ENCODE measurements at regions not wholly inside any gene's neighbourhood (a gene's known extent, or its start where the extent isn't known, plus 50 kb on each side); places are given as distances from the start of the nearest gene placed in this dataset.

GRCh38 chr6:84816741-84817140, 52.3 kb upstream of the TBX18 start:
- Histone ChIP-seq H3K27ac (ENCODE audit: low read depth, low read length) (no peak overlapping the region), H3K36me3 (ENCODE audit: control insufficient read depth, low read length) (no peaks in the 10 kb centered on the region), H3K9me3 (ENCODE audit: control insufficient read depth, insufficient read depth, low read length) (no peaks in the 10 kb centered on the region), H3K4me2 (ENCODE audit: low read length) (no peak overlapping the region), H3F3A (ENCODE audit: control insufficient read depth, insufficient read depth) (no peaks in the 10 kb centered on the region), H3K4me1 (ENCODE audit: control insufficient read depth, low read length) (no peaks in the 10 kb centered on the region), H4K20me1 (ENCODE audit: control insufficient read depth, insufficient read depth, low read depth, low read length) (no peaks in the 10 kb centered on the region), H3K79me2 (ENCODE audit: control insufficient read depth, low read length) (no peaks in the 10 kb centered on the region), H3K4me3 (ENCODE audit: low read length) (no peak overlapping the region), H3K27me3 (ENCODE audit: control insufficient read depth, low read length) (no peaks in the 10 kb centered on the region), H3K9me2 (replicated peaks; ENCODE audit: control insufficient read depth, low read length) (no peaks in the 10 kb centered on the region)
- no peak for TF ChIP-seq EZH2phosphoT487 (IDR thresholded peaks at IDR 0.05; ENCODE audit: borderline replicate concordance, low read length)
- no peak for TF ChIP-seq CTCF (IDR thresholded peaks at IDR 0.05; ENCODE audit: low read depth, low read length, poor library complexity, severe bottlenecking)

GRCh38 chr6:84815896-84816735, 51.7 kb upstream of the TBX18 start:
- H3K9me3 ChIP-seq (ENCODE audit: control insufficient read depth, insufficient read depth, low read length), result no peaks in the 10 kb centered on the region
- H3K4me2 ChIP-seq (ENCODE audit: low read length), result no peak overlapping the region
- no peak overlapping the region for H3K27ac ChIP-seq (ENCODE audit: low read depth, low read length)
- no peaks in the 10 kb centered on the region for H3K27me3 ChIP-seq (ENCODE audit: control insufficient read depth, low read length)
- no peaks in the 10 kb centered on the region for H3K36me3 ChIP-seq (ENCODE audit: control insufficient read depth, low read length)
- no peaks in the 10 kb centered on the region for H3K79me2 ChIP-seq (ENCODE audit: control insufficient read depth, low read length)
- no peaks in the 10 kb centered on the region for H4K20me1 ChIP-seq (ENCODE audit: control insufficient read depth, insufficient read depth, low read depth, low read length)
- H3K4me3 ChIP-seq (ENCODE audit: low read length), result no peak overlapping the region
- TF ChIP-seq EZH2phosphoT487 (IDR thresholded peaks at IDR 0.05; ENCODE audit: borderline replicate concordance, low read length) (no peak), CTCF (IDR thresholded peaks at IDR 0.05; ENCODE audit: low read depth, low read length, poor library complexity, severe bottlenecking) (no peak)
- H3F3A ChIP-seq (ENCODE audit: control insufficient read depth, insufficient read depth), result no peaks in the 10 kb centered on the region
- H3K4me1 ChIP-seq (ENCODE audit: control insufficient read depth, low read length), result no peaks in the 10 kb centered on the region
- H3K9me2 ChIP-seq (replicated peaks; ENCODE audit: control insufficient read depth, low read length), result no peaks in the 10 kb centered on the region

Data from DOHH2 (cell line).